MCF 10A (cell line): ENCODE measurements at regions not wholly inside any gene's neighbourhood (a gene's known extent, or its start where the extent isn't known, plus 50 kb on each side); places are given as distances from the start of the nearest gene placed in this dataset.

Experiments used
- BruUV-seq: library from RNA; stranded (reverse); fragments of 400-500 nt; replicated peaks from 2 replicates; lab custom pipeline; 2021; lab: Mats Ljungman, UMichigan
- CTCF ChIA-PET: fragments of 300-600 bp; sonication (Branson Sonifier 250); formaldehyde crosslinking; extraction: SDS; loops from one replicate; lab custom pipeline; 2021; ENCODE audit warnings: antibody characterized with exemption, inconsistent platforms; lab: Yijun Ruan, JAX
- POLR2A ChIA-PET: fragments of 300-600, 350-650 bp; sonication (Branson Sonifier 250); formaldehyde crosslinking; extraction: SDS; loops from one replicate; lab custom pipeline; 2020; ENCODE audit warnings: antibody characterized with exemption, inconsistent platforms; lab: Yijun Ruan, JAX
- DNase-seq: peaks from one replicate; pipeline ENCODE4 v3.0.0-alpha.2; 2018; ENCODE audit not compliant: unreplicated experiment
- H3K27ac Mint-ChIP-seq: one replicate; pipeline ENCODE4 v1.8.0; 2022; ENCODE audit warnings: mild to moderate bottlenecking, low read depth, mixed read lengths; ENCODE audit not compliant: unreplicated experiment
- H3K27me3 Mint-ChIP-seq: one replicate; pipeline ENCODE4 v1.8.0; 2022; ENCODE audit warnings: mixed read lengths; ENCODE audit not compliant: insufficient read depth, unreplicated experiment
- H3K36me3 Mint-ChIP-seq: one replicate; pipeline ENCODE4 v1.8.0; 2022; ENCODE audit warnings: mild to moderate bottlenecking, moderate library complexity, mixed read lengths; ENCODE audit not compliant: insufficient read depth, unreplicated experiment
- H3K4me1 Mint-ChIP-seq: one replicate; pipeline ENCODE4 v1.8.0; 2022; ENCODE audit warnings: mixed read lengths; ENCODE audit not compliant: insufficient read depth, unreplicated experiment
- H3K4me3 Mint-ChIP-seq: one replicate; pipeline ENCODE4 v1.8.0; 2022; ENCODE audit warnings: mild to moderate bottlenecking, moderate library complexity, mixed read lengths; ENCODE audit not compliant: unreplicated experiment
- H3K9me3 Mint-ChIP-seq: one replicate; pipeline ENCODE4 v1.8.0; 2022; ENCODE audit warnings: mixed read lengths; ENCODE audit not compliant: unreplicated experiment
- intact Hi-C: fragments of 100-400 bp; cut with micrococcal nuclease; formaldehyde crosslinking; loops from 2 replicates; pipeline ENCODE4 v1.14.1; 2022
- TF ChIP-seq, protein P1 (sequence below): fragments of 200-600 bp; IDR thresholded peaks from one replicate; pipeline ENCODE4 v1.8.0; 2022; ENCODE audit warnings: antibody characterized with exemption, mild to moderate bottlenecking; ENCODE audit not compliant: unreplicated experiment

GRCh38 chr3:24933401-24933800 lies 438.8 kb upstream of the THRB start:
- no peaks in the 10 kb centered on the region for H3K9me3 Mint-ChIP-seq
- no peaks in the 10 kb centered on the region for H3K27me3 Mint-ChIP-seq
- TF ChIP-seq, protein P1, sequence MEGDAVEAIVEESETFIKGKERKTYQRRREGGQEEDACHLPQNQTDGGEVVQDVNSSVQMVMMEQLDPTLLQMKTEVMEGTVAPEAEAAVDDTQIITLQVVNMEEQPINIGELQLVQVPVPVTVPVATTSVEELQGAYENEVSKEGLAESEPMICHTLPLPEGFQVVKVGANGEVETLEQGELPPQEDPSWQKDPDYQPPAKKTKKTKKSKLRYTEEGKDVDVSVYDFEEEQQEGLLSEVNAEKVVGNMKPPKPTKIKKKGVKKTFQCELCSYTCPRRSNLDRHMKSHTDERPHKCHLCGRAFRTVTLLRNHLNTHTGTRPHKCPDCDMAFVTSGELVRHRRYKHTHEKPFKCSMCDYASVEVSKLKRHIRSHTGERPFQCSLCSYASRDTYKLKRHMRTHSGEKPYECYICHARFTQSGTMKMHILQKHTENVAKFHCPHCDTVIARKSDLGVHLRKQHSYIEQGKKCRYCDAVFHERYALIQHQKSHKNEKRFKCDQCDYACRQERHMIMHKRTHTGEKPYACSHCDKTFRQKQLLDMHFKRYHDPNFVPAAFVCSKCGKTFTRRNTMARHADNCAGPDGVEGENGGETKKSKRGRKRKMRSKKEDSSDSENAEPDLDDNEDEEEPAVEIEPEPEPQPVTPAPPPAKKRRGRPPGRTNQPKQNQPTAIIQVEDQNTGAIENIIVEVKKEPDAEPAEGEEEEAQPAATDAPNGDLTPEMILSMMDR = no peak
- no peak for DNase-seq
- no peaks in the 10 kb centered on the region for H3K4me1 Mint-ChIP-seq
- H3K36me3 Mint-ChIP-seq = no peaks in the 10 kb centered on the region
- ChIA-PET CTCF (no interaction called here), POLR2A (interaction anchor here (0.6 kb wide), 1 partner anchor 9 kb away, joined by 3 read pairs; no protein-coding TSS in a partner anchor)
- no TSS peak for BruUV-seq
- no peak overlapping the region for H3K27ac Mint-ChIP-seq
- no peak overlapping the region for H3K4me3 Mint-ChIP-seq
- intact Hi-C loops = no loop called here

GRCh38 chr3:24936574-24936973 lies 441.9 kb upstream of the THRB start:
- CTCF ChIA-PET = no interaction called here
- intact Hi-C loops = no loop called here
- DNase-seq = no peak
- H3K36me3 Mint-ChIP-seq = no peaks in the 10 kb centered on the region
- no peaks in the 10 kb centered on the region for H3K9me3 Mint-ChIP-seq
- BruUV-seq = no TSS peak
- no peak overlapping the region for H3K4me3 Mint-ChIP-seq
- no peaks in the 10 kb centered on the region for H3K27me3 Mint-ChIP-seq
- no peak overlapping the region for H3K27ac Mint-ChIP-seq
- POLR2A ChIA-PET = no interaction called here
- H3K4me1 Mint-ChIP-seq = no peaks in the 10 kb centered on the region
- TF ChIP-seq, protein P1 = no peak

- TF ChIP-seq, protein P1 = no peak
- ChIA-PET CTCF (no interaction called here), POLR2A (no interaction called here)
- no peak overlapping the region for H3K27ac Mint-ChIP-seq
- H3K27me3 Mint-ChIP-seq = no peaks in the 10 kb centered on the region
- no peaks in the 10 kb centered on the region for H3K9me3 Mint-ChIP-seq
- no peaks in the 10 kb centered on the region for H3K36me3 Mint-ChIP-seq
- BruUV-seq = no TSS peak
- H3K4me1 Mint-ChIP-seq = no peaks in the 10 kb centered on the region
- H3K4me3 Mint-ChIP-seq = no peak overlapping the region
- intact Hi-C loops = no loop called here
- DNase-seq = no peak
Measured at GRCh38 chr3:24937228-24937627, 442.6 kb upstream of the THRB start.

DNA sequence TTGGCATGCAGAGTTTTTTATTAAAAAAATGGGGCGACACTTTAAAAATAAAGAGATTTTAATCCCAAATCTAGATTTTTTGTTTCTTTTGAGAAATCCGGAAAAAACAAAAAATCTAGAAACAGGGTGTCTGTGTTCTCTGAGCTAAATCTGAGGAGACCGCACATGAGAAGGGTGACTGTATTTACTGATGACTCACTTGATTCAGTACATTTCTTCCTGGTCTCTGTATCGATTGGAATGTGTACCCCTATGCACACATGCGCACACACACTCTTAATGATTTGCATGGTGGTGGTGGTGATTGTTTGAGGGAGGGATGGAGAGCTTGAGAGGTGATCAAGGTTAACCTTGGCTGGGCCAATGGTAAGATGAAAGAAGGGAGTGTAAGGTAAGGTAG lies 443.1 kb upstream of the THRB start:
- no peaks in the 10 kb centered on the region for H3K4me1 Mint-ChIP-seq
- TF ChIP-seq, protein P1 = no peak
- POLR2A ChIA-PET = no interaction called here
- intact Hi-C loops = no loop called here
- H3K27ac Mint-ChIP-seq = no peak overlapping the region
- CTCF ChIA-PET = no interaction called here
- H3K4me3 Mint-ChIP-seq = no peak overlapping the region
- H3K36me3 Mint-ChIP-seq = no peaks in the 10 kb centered on the region
- BruUV-seq = no TSS peak
- DNase-seq = no peak
- H3K9me3 Mint-ChIP-seq = no peaks in the 10 kb centered on the region
- H3K27me3 Mint-ChIP-seq = no peaks in the 10 kb centered on the region
